ENCODE measurements at regions not wholly inside any gene's neighbourhood (a gene's known extent, or its start where the extent isn't known, plus 50 kb on each side); places are given as distances from the start of the nearest gene placed in this dataset.

GRCh38 chr20:16984481-16984880 lies 236.3 kb downstream of the OTOR start:
- TF ChIP-seq CTCF (conservative IDR thresholded peaks at IDR 0.05; ENCODE audit: low read length) (no peak), EZH2phosphoT487 (IDR thresholded peaks at IDR 0.05; ENCODE audit: borderline replicate concordance, low read depth, low read length) (no peak)
- intact Hi-C loops (cut with micrococcal nuclease; ENCODE audit: unreplicated experiment), result no loop called here

GRCh38 chr20:17003170-17003870 lies 223.5 kb upstream of the PCSK2 start:
- POLR2A ChIA-PET, result interaction anchor here (0.6 to 0.7 kb wide), 2 partner anchors 73 to 1113 kb away, joined by 3 read pairs; no protein-coding TSS in a partner anchor
- Histone ChIP-seq H3K4me2 (ENCODE audit: low read length) (no peak overlapping the region), H3K9me2 (ENCODE audit: insufficient read depth, low read length) (no peaks in the 10 kb centered on the region), H3K27ac (ENCODE audit: low read depth, low read length, poor library complexity, severe bottlenecking) (no peak overlapping the region), H2AFZ (ENCODE audit: low read length) (no peak overlapping the region), H4K20me1 (ENCODE audit: insufficient read depth, low read length) (no peaks in the 10 kb centered on the region), H3K4me3 (ENCODE audit: low read depth, low read length, poor library complexity, severe bottlenecking) (no peak overlapping the region), H3K79me2 (ENCODE audit: insufficient read depth, low read depth, low read length) (no peaks in the 10 kb centered on the region), H3K4me1 (ENCODE audit: insufficient read depth, low read length, poor library complexity, severe bottlenecking) (no peaks in the 10 kb centered on the region), H3K36me3 (ENCODE audit: insufficient read depth, low read length) (no peaks in the 10 kb centered on the region), H3K9me3 (ENCODE audit: low read length) (no peaks in the 10 kb centered on the region)
- BruUV-seq (replicated peaks), result no TSS peak
- no peak for DNase-seq (ENCODE audit: low spot score)
- TF ChIP-seq EZH2phosphoT487 (IDR thresholded peaks at IDR 0.05; ENCODE audit: borderline replicate concordance, low read depth, low read length), result no peak
- no peak for TF ChIP-seq CTCF (conservative IDR thresholded peaks at IDR 0.05; ENCODE audit: low read length)
- intact Hi-C loops (cut with micrococcal nuclease; ENCODE audit: unreplicated experiment), result no loop called here
- CTCF ChIA-PET (ENCODE audit: unreplicated experiment), result no interaction called here

More at GRCh38 chr20:16984481-16984880, 236.3 kb downstream of the OTOR start:
- Histone ChIP-seq H3K36me3 (ENCODE audit: insufficient read depth, low read length) (no peaks in the 10 kb centered on the region), H3K4me1 (ENCODE audit: insufficient read depth, low read length, poor library complexity, severe bottlenecking) (no peaks in the 10 kb centered on the region), H4K20me1 (ENCODE audit: insufficient read depth, low read length) (no peaks in the 10 kb centered on the region), H3K27ac (ENCODE audit: low read depth, low read length, poor library complexity, severe bottlenecking) (no peak overlapping the region), H2AFZ (ENCODE audit: low read length) (no peak overlapping the region), H3K9me2 (ENCODE audit: insufficient read depth, low read length) (no peaks in the 10 kb centered on the region), H3K79me2 (ENCODE audit: insufficient read depth, low read depth, low read length) (no peaks in the 10 kb centered on the region), H3K9me3 (ENCODE audit: low read length) (no peaks in the 10 kb centered on the region), H3K4me2 (ENCODE audit: low read length) (no peak overlapping the region), H3K4me3 (ENCODE audit: low read depth, low read length, poor library complexity, severe bottlenecking) (no peak overlapping the region)
- no peak for DNase-seq (ENCODE audit: low spot score)
- ChIA-PET POLR2A (no interaction called here), CTCF (ENCODE audit: unreplicated experiment) (no interaction called here)
- BruUV-seq (replicated peaks), result no TSS peak

- Histone ChIP-seq H3K4me2 (ENCODE audit: low read length) (no peak overlapping the region), H4K20me1 (ENCODE audit: insufficient read depth, low read length) (no peaks in the 10 kb centered on the region), H3K4me3 (ENCODE audit: low read depth, low read length, poor library complexity, severe bottlenecking) (no peak overlapping the region), H3K79me2 (ENCODE audit: insufficient read depth, low read depth, low read length) (no peaks in the 10 kb centered on the region), H3K36me3 (ENCODE audit: insufficient read depth, low read length) (no peaks in the 10 kb centered on the region), H3K27ac (ENCODE audit: low read depth, low read length, poor library complexity, severe bottlenecking) (no peak overlapping the region), H3K9me2 (ENCODE audit: insufficient read depth, low read length) (no peaks in the 10 kb centered on the region), H3K9me3 (ENCODE audit: low read length) (no peaks in the 10 kb centered on the region), H3K4me1 (ENCODE audit: insufficient read depth, low read length, poor library complexity, severe bottlenecking) (no peaks in the 10 kb centered on the region), H2AFZ (ENCODE audit: low read length) (no peak overlapping the region)
- intact Hi-C loops (cut with micrococcal nuclease; ENCODE audit: unreplicated experiment), result no loop called here
- CTCF ChIA-PET (ENCODE audit: unreplicated experiment), result no interaction called here
- BruUV-seq (replicated peaks), result no TSS peak
- POLR2A ChIA-PET, result no interaction called here
- no peak for DNase-seq (ENCODE audit: low spot score)
- no peak for TF ChIP-seq CTCF (conservative IDR thresholded peaks at IDR 0.05; ENCODE audit: low read length)
- TF ChIP-seq EZH2phosphoT487 (IDR thresholded peaks at IDR 0.05; ENCODE audit: borderline replicate concordance, low read depth, low read length), result no peak
Observed at GRCh38 chr20:17010181-17010580, 216.7 kb upstream of the PCSK2 start.

Measured in OCI-LY7 (cell line).